ENCODE measurements at regions not wholly inside any gene's neighbourhood (a gene's known extent, or its start where the extent isn't known, plus 50 kb on each side); places are given as distances from the start of the nearest gene placed in this dataset.

DNA sequence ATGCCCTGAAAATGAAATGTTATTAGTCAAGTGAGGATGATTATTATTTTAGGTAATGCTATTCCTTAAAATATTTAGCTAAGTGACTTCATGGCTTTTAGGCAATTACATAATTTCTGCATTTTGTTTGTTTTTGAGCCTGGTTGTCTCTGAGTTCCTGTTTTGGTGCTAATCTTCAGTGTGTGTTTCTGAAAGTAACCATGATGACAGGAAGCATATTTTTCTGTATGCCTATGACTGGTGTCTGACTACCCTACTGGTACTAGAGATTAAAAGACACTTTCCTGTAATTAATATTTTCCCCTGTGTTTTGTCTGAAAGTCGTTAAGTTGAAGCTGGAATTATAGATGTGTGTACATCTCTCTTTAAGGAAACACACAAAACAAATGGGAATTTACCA lies 295.0 kb upstream of the SPRED2 start:
- Histone ChIP-seq H3K9me3 (ENCODE audit: insufficient read depth, low read length, severe bottlenecking) (peaks cover 3% of the 10 kb centered on the region), H3K4me3 (ENCODE audit: low read depth in 1 of 2, low read length in 2 of 2) (no peak overlapping the region), H3K79me2 (ENCODE audit: insufficient read depth, low read length) (no peaks in the 10 kb centered on the region), H3K4me1 (ENCODE audit: insufficient read depth, low read length) (no peaks in the 10 kb centered on the region), H3K36me3 (ENCODE audit: insufficient read depth, low read length) (no peaks in the 10 kb centered on the region), H3K27me3 (ENCODE audit: insufficient read depth, low read length, poor library complexity) (peaks cover 3% of the 10 kb centered on the region), H3K27ac (ENCODE audit: low read length) (no peak overlapping the region), H4K20me1 (ENCODE audit: insufficient read depth, low read length) (no peaks in the 10 kb centered on the region), H3K4me2 (ENCODE audit: insufficient read depth, low read length) (no peak overlapping the region), H2AFZ (ENCODE audit: low read depth, low read length) (no peak overlapping the region), H3K9ac (ENCODE audit: low read depth, low read length) (no peak overlapping the region)
- no peak for DNase-seq
- TF ChIP-seq, protein P1, sequence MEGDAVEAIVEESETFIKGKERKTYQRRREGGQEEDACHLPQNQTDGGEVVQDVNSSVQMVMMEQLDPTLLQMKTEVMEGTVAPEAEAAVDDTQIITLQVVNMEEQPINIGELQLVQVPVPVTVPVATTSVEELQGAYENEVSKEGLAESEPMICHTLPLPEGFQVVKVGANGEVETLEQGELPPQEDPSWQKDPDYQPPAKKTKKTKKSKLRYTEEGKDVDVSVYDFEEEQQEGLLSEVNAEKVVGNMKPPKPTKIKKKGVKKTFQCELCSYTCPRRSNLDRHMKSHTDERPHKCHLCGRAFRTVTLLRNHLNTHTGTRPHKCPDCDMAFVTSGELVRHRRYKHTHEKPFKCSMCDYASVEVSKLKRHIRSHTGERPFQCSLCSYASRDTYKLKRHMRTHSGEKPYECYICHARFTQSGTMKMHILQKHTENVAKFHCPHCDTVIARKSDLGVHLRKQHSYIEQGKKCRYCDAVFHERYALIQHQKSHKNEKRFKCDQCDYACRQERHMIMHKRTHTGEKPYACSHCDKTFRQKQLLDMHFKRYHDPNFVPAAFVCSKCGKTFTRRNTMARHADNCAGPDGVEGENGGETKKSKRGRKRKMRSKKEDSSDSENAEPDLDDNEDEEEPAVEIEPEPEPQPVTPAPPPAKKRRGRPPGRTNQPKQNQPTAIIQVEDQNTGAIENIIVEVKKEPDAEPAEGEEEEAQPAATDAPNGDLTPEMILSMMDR (IDR thresholded peaks at IDR 0.05; ENCODE audit: borderline replicate concordance, extremely low read depth, low read length, poor library complexity, severe bottlenecking) = no peak
- TF ChIP-seq EZH2 (IDR thresholded peaks at IDR 0.05; ENCODE audit: borderline replicate concordance, low read depth, low read length, severe bottlenecking) = no peak
- no peak for ATAC-seq (ENCODE audit: insufficient read depth, low read depth)

DNA sequence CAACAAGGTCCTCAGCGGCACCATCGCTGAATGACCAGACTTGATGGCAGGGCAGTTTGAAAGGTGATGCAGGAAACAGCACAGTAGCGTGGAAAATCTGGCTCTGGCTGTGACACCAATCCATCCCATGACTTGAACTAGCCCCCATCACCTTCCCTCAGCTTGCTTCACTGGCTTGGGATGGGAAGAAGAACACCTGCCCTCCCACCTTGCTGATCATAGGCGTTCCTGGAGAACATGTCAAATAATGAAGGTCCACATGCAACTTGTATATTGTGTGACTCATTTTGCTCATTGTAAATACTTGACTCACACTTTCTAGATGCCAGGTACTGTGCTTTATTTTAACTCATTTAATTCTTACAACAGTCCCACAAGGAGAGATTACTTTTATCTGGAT lies 292.4 kb upstream of the SPRED2 start:
- no peak overlapping the region for H3K27ac ChIP-seq (ENCODE audit: low read length)
- peaks cover 3% of the 10 kb centered on the region for H3K27me3 ChIP-seq (ENCODE audit: insufficient read depth, low read length, poor library complexity)
- H3K36me3 ChIP-seq (ENCODE audit: insufficient read depth, low read length) = no peaks in the 10 kb centered on the region
- H3K9me3 ChIP-seq (ENCODE audit: insufficient read depth, low read length, severe bottlenecking) = peaks cover 3% of the 10 kb centered on the region
- H3K4me3 ChIP-seq (ENCODE audit: low read depth in 1 of 2, low read length in 2 of 2) = no peak overlapping the region
- DNase-seq = no peak
- H2AFZ ChIP-seq (ENCODE audit: low read depth, low read length) = no peak overlapping the region
- no peak overlapping the region for H3K9ac ChIP-seq (ENCODE audit: low read depth, low read length)
- ATAC-seq (ENCODE audit: insufficient read depth, low read depth) = no peak
- H3K4me1 ChIP-seq (ENCODE audit: insufficient read depth, low read length) = no peaks in the 10 kb centered on the region
- H4K20me1 ChIP-seq (ENCODE audit: insufficient read depth, low read length) = no peaks in the 10 kb centered on the region
- TF ChIP-seq, protein P1 (IDR thresholded peaks at IDR 0.05; ENCODE audit: borderline replicate concordance, extremely low read depth, low read length, poor library complexity, severe bottlenecking) = no peak
- no peak for TF ChIP-seq EZH2 (IDR thresholded peaks at IDR 0.05; ENCODE audit: borderline replicate concordance, low read depth, low read length, severe bottlenecking)
- H3K4me2 ChIP-seq (ENCODE audit: insufficient read depth, low read length) = no peak overlapping the region
- no peaks in the 10 kb centered on the region for H3K79me2 ChIP-seq (ENCODE audit: insufficient read depth, low read length)

DNA sequence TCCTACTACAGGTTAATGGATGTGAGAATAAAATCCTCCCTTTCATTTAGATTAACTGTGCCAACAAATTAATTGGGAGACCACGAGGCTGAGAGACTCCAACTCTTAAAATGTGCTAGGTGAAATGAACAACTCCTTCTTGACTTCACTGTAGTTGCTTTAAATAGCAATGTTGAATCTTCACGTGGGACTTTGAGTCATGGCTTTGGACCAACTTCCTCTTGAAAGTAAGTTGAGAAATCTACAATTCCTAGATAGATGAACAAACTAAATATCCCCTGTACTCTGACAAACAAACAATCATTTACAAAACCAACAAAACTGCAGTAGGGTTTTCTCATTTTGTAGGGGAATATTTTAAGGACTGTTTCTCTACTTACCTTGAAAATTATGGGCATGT lies 291.9 kb upstream of the SPRED2 start:
- TF ChIP-seq, protein P1 (IDR thresholded peaks at IDR 0.05; ENCODE audit: borderline replicate concordance, extremely low read depth, low read length, poor library complexity, severe bottlenecking) = no peak
- no peak for TF ChIP-seq EZH2 (IDR thresholded peaks at IDR 0.05; ENCODE audit: borderline replicate concordance, low read depth, low read length, severe bottlenecking)
- no peak overlapping the region for H3K4me2 ChIP-seq (ENCODE audit: insufficient read depth, low read length)
- DNase-seq = no peak
- H4K20me1 ChIP-seq (ENCODE audit: insufficient read depth, low read length) = no peaks in the 10 kb centered on the region
- H3K9me3 ChIP-seq (ENCODE audit: insufficient read depth, low read length, severe bottlenecking) = peaks cover 3% of the 10 kb centered on the region
- H3K4me1 ChIP-seq (ENCODE audit: insufficient read depth, low read length) = no peaks in the 10 kb centered on the region
- no peak overlapping the region for H3K4me3 ChIP-seq (ENCODE audit: low read depth in 1 of 2, low read length in 2 of 2)
- H3K9ac ChIP-seq (ENCODE audit: low read depth, low read length) = no peak overlapping the region
- no peak for ATAC-seq (ENCODE audit: insufficient read depth, low read depth)
- H2AFZ ChIP-seq (ENCODE audit: low read depth, low read length) = no peak overlapping the region
- no peaks in the 10 kb centered on the region for H3K79me2 ChIP-seq (ENCODE audit: insufficient read depth, low read length)
- peaks cover 3% of the 10 kb centered on the region for H3K27me3 ChIP-seq (ENCODE audit: insufficient read depth, low read length, poor library complexity)
- no peaks in the 10 kb centered on the region for H3K36me3 ChIP-seq (ENCODE audit: insufficient read depth, low read length)
- no peak overlapping the region for H3K27ac ChIP-seq (ENCODE audit: low read length)
